NCI-H82 (cell line): ENCODE measurements at regions not wholly inside any gene's neighbourhood (a gene's known extent, or its start where the extent isn't known, plus 50 kb on each side); places are given as distances from the start of the nearest gene placed in this dataset.

Experiments used
- DNase-seq: peaks from one replicate; lab custom pipeline; 2025; lab: John Stamatoyannopoulos, UW

- DNase-seq, result no peak
These were observed 70.5 kb upstream of the WNT11 start for GRCh38 chr11:76276781-76277155.

- DNase-seq, result no peak
These were observed 69.9 kb upstream of the WNT11 start for GRCh38 chr11:76276046-76276780.

- no peak for DNase-seq
These were observed 69.1 kb upstream of the WNT11 start for GRCh38 chr11:76275446-76275845.

- no peak for DNase-seq
These were observed 64.8 kb upstream of the WNT11 start for GRCh38 chr11:76271068-76271467.

GRCh38 chr11:76270389-76270788 lies 64.1 kb upstream of the WNT11 start:
- peak; percentile 60 for DNase-seq

GRCh38 chr11:76269661-76270261 lies 63.5 kb upstream of the WNT11 start:
- DNase-seq, result no peak

- DNase-seq, result no peak
These were observed 62.9 kb upstream of the WNT11 start for GRCh38 chr11:76269247-76269646.

GRCh38 chr11:76268498-76268897 lies 62.2 kb upstream of the WNT11 start:
- DNase-seq, result no peak

GRCh38 chr11:76267556-76267955 lies 61.3 kb upstream of the WNT11 start:
- DNase-seq, result no peak

- no peak for DNase-seq
These were observed 60.2 kb upstream of the WNT11 start for GRCh38 chr11:76266286-76267100.

GRCh38 chr11:76265771-76266241 lies 59.5 kb upstream of the WNT11 start:
- no peak for DNase-seq

- no peak for DNase-seq
These were observed 57.4 kb upstream of the WNT11 start for GRCh38 chr11:76263657-76264056.

- no peak for DNase-seq
These were observed 56.9 kb upstream of the WNT11 start for GRCh38 chr11:76263166-76263565.

GRCh38 chr11:76260296-76260925 lies 54.1 kb upstream of the WNT11 start:
- DNase-seq, result no peak

GRCh38 chr11:76259299-76259908 lies 53.1 kb upstream of the WNT11 start:
- no peak for DNase-seq

- no peak for DNase-seq
These were observed 50.9 kb upstream of the WNT11 start for GRCh38 chr11:76257074-76257719.

- peak; percentile 9 for DNase-seq
These were observed 50.1 kb upstream of the WNT11 start for GRCh38 chr11:76256448-76256847.
